Parathyroid adenoma (tissue), 2 donors: ENCODE measurements at regions not wholly inside any gene's neighbourhood (a gene's known extent, or its start where the extent isn't known, plus 50 kb on each side); places are given as distances from the start of the nearest gene placed in this dataset.
"Not testable (repeated sequence)": the region's sequence is repeated elsewhere in the genome, so short reads cannot be mapped to it uniquely, and the experiment has no call there.

Experiments used
- H2AFZ ChIP-seq: fragments of 300-600 bp; sonication (generic); one replicate; pipeline ENCODE4 v1.7.0; 2017; ENCODE audit warnings: antibody characterized with exemption, mild to moderate bottlenecking
- H3K27ac ChIP-seq: fragments of 300-600 bp; sonication (generic); one replicate; pipeline ENCODE4 v1.7.0; 2017
- H3K27me3 ChIP-seq: fragments of 300-600 bp; sonication (generic); one replicate; pipeline ENCODE4 v1.7.0; 2017; ENCODE audit warnings: low read length; ENCODE audit not compliant: control insufficient read depth, insufficient read depth
- H3K36me3 ChIP-seq: fragments of 300-600 bp; sonication (generic); one replicate; pipeline ENCODE4 v1.7.0; 2017; ENCODE audit warnings: low read length; ENCODE audit not compliant: control insufficient read depth, insufficient read depth
- H3K4me1 ChIP-seq: fragments of 300-600 bp; sonication (generic); one replicate; pipeline ENCODE4 v1.7.0; 2017; ENCODE audit warnings: control low read depth
- H3K4me2 ChIP-seq: fragments of 300-600 bp; sonication (generic); one replicate; pipeline ENCODE4 v1.7.0; 2017; ENCODE audit warnings: low read length
- H3K4me3 ChIP-seq: fragments of 300-600 bp; sonication (generic); one replicate; pipeline ENCODE4 v1.7.0; 2017; ENCODE audit warnings: low read depth, low read length
- H3K79me2 ChIP-seq: fragments of 300-600 bp; sonication (generic); one replicate; pipeline ENCODE4 v1.7.0; 2017; ENCODE audit warnings: control low read depth
- H3K9ac ChIP-seq: fragments of 300-600 bp; sonication (generic); one replicate; pipeline ENCODE4 v1.7.0; 2017; ENCODE audit warnings: mild to moderate bottlenecking
- H3K9me3 ChIP-seq: fragments of 300-600 bp; sonication (generic); one replicate; pipeline ENCODE4 v1.7.0; 2017; ENCODE audit warnings: low read length; ENCODE audit not compliant: control insufficient read depth
- CTCF ChIP-seq: fragments of 300-600 bp; sonication (generic); IDR thresholded peaks from one replicate; pipeline ENCODE4 v1.7.0; 2017; ENCODE audit warnings: antibody characterized with exemption, mild to moderate bottlenecking
- donor health status: primary hyperparathyroidism.

GRCh38 chr7:106535234-106535932 is 125.6 kb downstream of the CCDC71L start:
- no peaks in the 10 kb centered on the region for H3K9me3 ChIP-seq
- H3K4me3 ChIP-seq: no peak overlapping the region
- H3K27me3 ChIP-seq: no peaks in the 10 kb centered on the region
- no peak overlapping the region for H3K9ac ChIP-seq
- no peaks in the 10 kb centered on the region for H3K4me1 ChIP-seq
- no peaks in the 10 kb centered on the region for H3K79me2 ChIP-seq
- H3K36me3 ChIP-seq: no peaks in the 10 kb centered on the region
- no peak overlapping the region for H3K4me2 ChIP-seq
- no peak overlapping the region for H2AFZ ChIP-seq
- TF ChIP-seq CTCF: no peak
- no peak overlapping the region for H3K27ac ChIP-seq

- no peak for TF ChIP-seq CTCF
- Histone ChIP-seq H2AFZ (no peak overlapping the region), H3K27ac (no peak overlapping the region)
Observed at GRCh38 chr7:106534271-106534846, 126.6 kb downstream of the CCDC71L start.

GRCh38 chr7:106530183-106530582 is 130.8 kb downstream of the CCDC71L start:
- H2AFZ ChIP-seq, H3K27me3 ChIP-seq, H3K4me2 ChIP-seq, H3K4me1 ChIP-seq, H3K9ac ChIP-seq, H3K79me2 ChIP-seq, H3K9me3 ChIP-seq, H3K4me3 ChIP-seq, H3K27ac ChIP-seq, H3K36me3 ChIP-seq: not testable (repeated sequence)

More at GRCh38 chr7:106534271-106534846, 126.6 kb downstream of the CCDC71L start:
- H3K9me3 ChIP-seq: no peaks in the 10 kb centered on the region
- no peaks in the 10 kb centered on the region for H3K36me3 ChIP-seq
- H3K4me2 ChIP-seq: no peak overlapping the region
- H3K79me2 ChIP-seq: no peaks in the 10 kb centered on the region
- no peaks in the 10 kb centered on the region for H3K27me3 ChIP-seq
- no peaks in the 10 kb centered on the region for H3K4me1 ChIP-seq
- H3K4me3 ChIP-seq: no peak overlapping the region
- H3K9ac ChIP-seq: no peak overlapping the region

GRCh38 chr7:106526617-106527016 is 134.3 kb downstream of the CCDC71L start:
- not testable (repeated sequence) for H3K4me3 ChIP-seq, H3K27me3 ChIP-seq, H3K36me3 ChIP-seq, H3K9ac ChIP-seq, H3K4me2 ChIP-seq, H3K4me1 ChIP-seq, H3K9me3 ChIP-seq, H3K79me2 ChIP-seq, H3K27ac ChIP-seq, H2AFZ ChIP-seq

- H3K36me3 ChIP-seq: no peaks in the 10 kb centered on the region
- no peaks in the 10 kb centered on the region for H3K4me1 ChIP-seq
- H3K79me2 ChIP-seq: no peaks in the 10 kb centered on the region
- no peak overlapping the region for H3K4me2 ChIP-seq
- TF ChIP-seq CTCF: no peak
- H3K4me3 ChIP-seq: no peak overlapping the region
- no peaks in the 10 kb centered on the region for H3K9me3 ChIP-seq
- H3K9ac ChIP-seq: no peak overlapping the region
- H3K27ac ChIP-seq: no peak overlapping the region
- H3K27me3 ChIP-seq: no peaks in the 10 kb centered on the region
- no peak overlapping the region for H2AFZ ChIP-seq
Observed at GRCh38 chr7:106524690-106525059, 136.3 kb downstream of the CCDC71L start.

GRCh38 chr7:106523482-106523881 is 137.5 kb downstream of the CCDC71L start:
- H3K27me3 ChIP-seq: no peaks in the 10 kb centered on the region
- H3K36me3 ChIP-seq: no peaks in the 10 kb centered on the region
- no peaks in the 10 kb centered on the region for H3K4me1 ChIP-seq
- no peaks in the 10 kb centered on the region for H3K79me2 ChIP-seq
- no peak overlapping the region for H3K27ac ChIP-seq
- no peak overlapping the region for H2AFZ ChIP-seq
- H3K9me3 ChIP-seq: no peaks in the 10 kb centered on the region
- H3K4me2 ChIP-seq: no peak overlapping the region
- no peak overlapping the region for H3K4me3 ChIP-seq
- no peak for TF ChIP-seq CTCF
- H3K9ac ChIP-seq: no peak overlapping the region
